Neural cell (in vitro differentiated cells): ENCODE measurements at regions not wholly inside any gene's neighbourhood (a gene's known extent, or its start where the extent isn't known, plus 50 kb on each side); places are given as distances from the start of the nearest gene placed in this dataset.

Experiments used
- H2AFZ ChIP-seq: fragments of 200-600, 300-800 bp; sonication (generic), shearing (Covaris generic); 2 replicates; pipeline ENCODE4 v1.6.0; 2014; ENCODE audit warnings: low read depth, mild to moderate bottlenecking, antibody characterized with exemption, low read length, moderate library complexity
- H3F3A ChIP-seq: fragments of 200-600 bp; shearing (Covaris generic); 2 replicates; pipeline ENCODE4 v1.6.1; 2016; ENCODE audit warnings: mild to moderate bottlenecking, moderate library complexity, mixed read lengths, antibody characterized with exemption, low read length; ENCODE audit not compliant: insufficient read depth, poor library complexity, severe bottlenecking
- H3K27ac ChIP-seq: fragments of 200-600, 300-800 bp; sonication (generic), shearing (Covaris generic); 2 replicates; pipeline ENCODE4 v1.5.1; 2014; ENCODE audit warnings: mild to moderate bottlenecking, low read length, moderate library complexity
- H3K27me3 ChIP-seq: fragments of 300-800, 200-600 bp; sonication (generic), shearing (Covaris generic); 2 replicates; pipeline ENCODE4 v1.6.0; 2014; ENCODE audit warnings: mild to moderate bottlenecking, low read depth, low read length, moderate library complexity; ENCODE audit not compliant: insufficient read depth
- H3K36me3 ChIP-seq: fragments of 300-800, 200-600 bp; sonication (generic), shearing (Covaris generic); 2 replicates; pipeline ENCODE4 v1.5.1; 2014; ENCODE audit warnings: mild to moderate bottlenecking, antibody characterized with exemption, low read length, moderate library complexity; ENCODE audit not compliant: insufficient read depth
- H3K4me2 ChIP-seq: fragments of 300-800, 200-600 bp; sonication (generic), shearing (Covaris generic); 2 replicates; pipeline ENCODE4 v1.6.0; 2014; ENCODE audit warnings: mild to moderate bottlenecking, low read length
- H3K4me3 ChIP-seq: fragments of 300-800, 200-600 bp; sonication (generic), shearing (Covaris generic); 2 replicates; pipeline ENCODE4 v1.5.1; 2014; ENCODE audit warnings: mild to moderate bottlenecking, low read length, moderate library complexity
- H3K79me2 ChIP-seq: fragments of 200-600 bp; shearing (Covaris generic); replicated peaks from 2 replicates; pipeline ENCODE4 v1.6.0; 2014; ENCODE audit warnings: mild to moderate bottlenecking, low read length, moderate library complexity; ENCODE audit not compliant: insufficient read depth
- H3K9ac ChIP-seq: fragments of 300-800, 200-600 bp; sonication (generic), shearing (Covaris generic); 2 replicates; pipeline ENCODE4 v1.6.1; 2016; ENCODE audit warnings: mild to moderate bottlenecking, low read length, mixed read lengths
- H3K9me2 ChIP-seq: fragments of 200-600 bp; shearing (Covaris generic); 2 replicates; pipeline ENCODE4 v1.6.1; 2016; ENCODE audit warnings: mild to moderate bottlenecking, low read length, mixed read lengths; ENCODE audit not compliant: insufficient read depth
- H3K9me3 ChIP-seq: fragments of 200-600, 300-800 bp; sonication (generic), shearing (Covaris generic); 2 replicates; pipeline ENCODE4 v1.6.1; 2016; ENCODE audit warnings: mild to moderate bottlenecking, mixed run types, low read length, moderate library complexity, mixed read lengths
- H4K20me1 ChIP-seq: fragments of 200-600 bp; shearing (Covaris generic); 2 replicates; pipeline ENCODE4 v1.6.1; 2016; ENCODE audit warnings: mild to moderate bottlenecking, mixed run types; ENCODE audit not compliant: insufficient read depth
- CTCF ChIP-seq: fragments of 450-650 bp; IDR thresholded peaks from 2 replicates; pipeline ENCODE4 v1.5.1; 2014; ENCODE audit warnings: antibody characterized with exemption, mild to moderate bottlenecking, moderate library complexity; ENCODE audit not compliant: poor library complexity, severe bottlenecking
- EP300 ChIP-seq: fragments of 450-650 bp; conservative IDR thresholded peaks from 2 replicates; pipeline ENCODE4 v1.6.1; 2014; ENCODE audit warnings: antibody characterized with exemption, mild to moderate bottlenecking, moderate library complexity; ENCODE audit not compliant: poor library complexity, severe bottlenecking
- EZH2 ChIP-seq: fragments of 200-600, 300-800 bp; shearing (Covaris generic), sonication (generic); IDR thresholded peaks from 2 replicates; pipeline ENCODE4 v1.6.1; 2014; ENCODE audit warnings: antibody characterized with exemption, low read length, borderline replicate concordance, mild to moderate bottlenecking; ENCODE audit not compliant: insufficient read depth, poor library complexity, severe bottlenecking
- MXI1 ChIP-seq: fragments of 450-650 bp; conservative IDR thresholded peaks from 2 replicates; pipeline ENCODE4 v1.6.1; 2014; ENCODE audit warnings: antibody characterized with exemption, mild to moderate bottlenecking; ENCODE audit not compliant: poor library complexity, severe bottlenecking
- POLR2AphosphoS5 ChIP-seq: IDR thresholded peaks from 2 replicates; pipeline ENCODE4 v1.6.1; 2012
- RAD21 ChIP-seq: fragments of 450-650 bp; conservative IDR thresholded peaks from 2 replicates; pipeline ENCODE4 v1.6.1; 2014; ENCODE audit warnings: antibody characterized with exemption, mild to moderate bottlenecking, moderate library complexity
- REST ChIP-seq: IDR thresholded peaks from 2 replicates; pipeline ENCODE4 v1.6.1; 2012; ENCODE audit warnings: borderline replicate concordance
- SMC3 ChIP-seq: fragments of 450-650 bp; conservative IDR thresholded peaks from 2 replicates; pipeline ENCODE4 v1.6.1; 2014; ENCODE audit warnings: antibody characterized with exemption, mild to moderate bottlenecking, moderate library complexity; ENCODE audit not compliant: poor library complexity
- TAF1 ChIP-seq: IDR thresholded peaks from 2 replicates; pipeline ENCODE4 v1.6.1; 2012; ENCODE audit warnings: low read depth

- no peak overlapping the region for H3K4me2 ChIP-seq
- no peak overlapping the region for H3K9ac ChIP-seq
- no peak overlapping the region for H2AFZ ChIP-seq
- no peaks in the 10 kb centered on the region for H3K27me3 ChIP-seq
- H3F3A ChIP-seq: no peaks in the 10 kb centered on the region
- no peak overlapping the region for H3K27ac ChIP-seq
- no peak overlapping the region for H3K4me3 ChIP-seq
- H3K9me3 ChIP-seq: no peaks in the 10 kb centered on the region
- H3K9me2 ChIP-seq: no peaks in the 10 kb centered on the region
- no peaks in the 10 kb centered on the region for H4K20me1 ChIP-seq
- no peaks in the 10 kb centered on the region for H3K79me2 ChIP-seq
- H3K36me3 ChIP-seq: no peaks in the 10 kb centered on the region
- no peak for TF ChIP-seq REST
- no peak for TF ChIP-seq TAF1
- TF ChIP-seq CTCF: no peak
- TF ChIP-seq MXI1: no peak
- no peak for TF ChIP-seq EZH2
- TF ChIP-seq SMC3: no peak
- TF ChIP-seq EP300: no peak
- no peak for TF ChIP-seq RAD21
- TF ChIP-seq POLR2AphosphoS5: no peak
Observed at GRCh38 chr7:148521271-148521670, 69.3 kb upstream of the C7orf33 start.

- H3K4me3 ChIP-seq: no peak overlapping the region
- no peaks in the 10 kb centered on the region for H3K27me3 ChIP-seq
- no peak overlapping the region for H3K9ac ChIP-seq
- H3F3A ChIP-seq: no peaks in the 10 kb centered on the region
- H3K9me3 ChIP-seq: no peaks in the 10 kb centered on the region
- no peaks in the 10 kb centered on the region for H3K79me2 ChIP-seq
- no peaks in the 10 kb centered on the region for H3K36me3 ChIP-seq
- no peaks in the 10 kb centered on the region for H4K20me1 ChIP-seq
- no peak overlapping the region for H3K4me2 ChIP-seq
- no peak overlapping the region for H3K27ac ChIP-seq
- H2AFZ ChIP-seq: no peak overlapping the region
- no peaks in the 10 kb centered on the region for H3K9me2 ChIP-seq
- no peak for TF ChIP-seq TAF1
- no peak for TF ChIP-seq MXI1
- TF ChIP-seq RAD21: no peak
- no peak for TF ChIP-seq REST
- no peak for TF ChIP-seq CTCF
- no peak for TF ChIP-seq SMC3
- no peak for TF ChIP-seq EP300
- no peak for TF ChIP-seq POLR2AphosphoS5
Observed at GRCh38 chr7:148523550-148523949, 67.0 kb upstream of the C7orf33 start.
